SU-DHL-6 (cell line): ENCODE measurements at regions not wholly inside any gene's neighbourhood (a gene's known extent, or its start where the extent isn't known, plus 50 kb on each side); places are given as distances from the start of the nearest gene placed in this dataset.

Experiments used
- H2AFZ ChIP-seq: fragments of 200-600 bp; sonication (generic); 2 replicates; pipeline ENCODE4 v1.6.1; 2014; ENCODE audit warnings: low read depth, mild to moderate bottlenecking, moderate library complexity, mixed read lengths, antibody characterized with exemption, low read length; ENCODE audit not compliant: severe bottlenecking
- H3F3A ChIP-seq: fragments of 200-600 bp; shearing (Covaris generic); 2 replicates; pipeline ENCODE4 v1.6.0; 2016; ENCODE audit warnings: antibody characterized with exemption, mild to moderate bottlenecking; ENCODE audit not compliant: insufficient read depth
- H3K27ac ChIP-seq: fragments of 200-600 bp; sonication (generic); 2 replicates; pipeline ENCODE4 v1.5.1; 2016; ENCODE audit warnings: low read depth, mild to moderate bottlenecking, low read length, moderate library complexity, mixed read lengths
- H3K27me3 ChIP-seq: fragments of 200-600 bp; sonication (generic), shearing (Covaris generic); 2 replicates; pipeline ENCODE4 v1.6.0; 2014; ENCODE audit warnings: mild to moderate bottlenecking, low read length
- H3K36me3 ChIP-seq: fragments of 200-600 bp; sonication (generic); 2 replicates; pipeline ENCODE4 v1.6.1; 2014; ENCODE audit warnings: mild to moderate bottlenecking, low read length, mixed read lengths
- H3K4me2 ChIP-seq: fragments of 300-600, 200-600 bp; shearing (Covaris generic), sonication (generic); 2 replicates; pipeline ENCODE4 v1.6.0; 2014; ENCODE audit warnings: low read length, low read depth, mild to moderate bottlenecking; ENCODE audit not compliant: poor library complexity, severe bottlenecking
- H3K4me3 ChIP-seq: fragments of 200-600 bp; sonication (generic); 2 replicates; pipeline ENCODE4 v1.5.1; 2014; ENCODE audit warnings: antibody characterized with exemption, low read length, mild to moderate bottlenecking, mixed read lengths; ENCODE audit not compliant: insufficient read depth, poor library complexity, severe bottlenecking
- H3K79me2 ChIP-seq: fragments of 200-600 bp; sonication (generic); 2 replicates; pipeline ENCODE4 v1.6.1; 2014; ENCODE audit warnings: mild to moderate bottlenecking, low read length, moderate library complexity; ENCODE audit not compliant: insufficient read depth
- H3K9ac ChIP-seq: fragments of 200-600 bp; sonication (generic); 2 replicates; pipeline ENCODE4 v1.7.0; 2014; ENCODE audit warnings: mild to moderate bottlenecking, low read length
- H3K9me2 ChIP-seq: fragments of 200-600 bp; sonication (generic); replicated peaks from 2 replicates; pipeline ENCODE4 v1.6.1; 2014; ENCODE audit warnings: low read length; ENCODE audit not compliant: insufficient read depth
- H3K9me3 ChIP-seq: fragments of 200-600 bp; sonication (generic); 2 replicates; pipeline ENCODE4 v1.6.1; 2014; ENCODE audit warnings: low read length, mixed read lengths; ENCODE audit not compliant: insufficient read depth
- H4K20me1 ChIP-seq: fragments of 200-600 bp; sonication (generic); 2 replicates; pipeline ENCODE4 v1.6.1; 2014; ENCODE audit warnings: low read depth, mild to moderate bottlenecking, antibody characterized with exemption, low read length, moderate library complexity, mixed read lengths
- EZH2phosphoT487 ChIP-seq: fragments of 200-600 bp; sonication (generic), shearing (Covaris generic); conservative IDR thresholded peaks from 2 replicates; pipeline ENCODE4 v1.6.1; 2018; ENCODE audit warnings: mild to moderate bottlenecking, antibody characterized with exemption, low read length, moderate library complexity, mixed read lengths
- TF ChIP-seq, protein P1 (sequence below): fragments of 200-600 bp; sonication (generic); IDR thresholded peaks from one replicate; pipeline ENCODE4 v1.5.1; 2017; ENCODE audit warnings: antibody characterized with exemption, mild to moderate bottlenecking, low read length, moderate library complexity; ENCODE audit not compliant: insufficient read depth, poor library complexity, severe bottlenecking

GRCh38 chr3:160094562-160094961 is 105.9 kb downstream of the IL12A start:
- no peaks in the 10 kb centered on the region for H3K9me3 ChIP-seq
- H3K4me3 ChIP-seq, result no peak overlapping the region
- TF ChIP-seq, protein P1, sequence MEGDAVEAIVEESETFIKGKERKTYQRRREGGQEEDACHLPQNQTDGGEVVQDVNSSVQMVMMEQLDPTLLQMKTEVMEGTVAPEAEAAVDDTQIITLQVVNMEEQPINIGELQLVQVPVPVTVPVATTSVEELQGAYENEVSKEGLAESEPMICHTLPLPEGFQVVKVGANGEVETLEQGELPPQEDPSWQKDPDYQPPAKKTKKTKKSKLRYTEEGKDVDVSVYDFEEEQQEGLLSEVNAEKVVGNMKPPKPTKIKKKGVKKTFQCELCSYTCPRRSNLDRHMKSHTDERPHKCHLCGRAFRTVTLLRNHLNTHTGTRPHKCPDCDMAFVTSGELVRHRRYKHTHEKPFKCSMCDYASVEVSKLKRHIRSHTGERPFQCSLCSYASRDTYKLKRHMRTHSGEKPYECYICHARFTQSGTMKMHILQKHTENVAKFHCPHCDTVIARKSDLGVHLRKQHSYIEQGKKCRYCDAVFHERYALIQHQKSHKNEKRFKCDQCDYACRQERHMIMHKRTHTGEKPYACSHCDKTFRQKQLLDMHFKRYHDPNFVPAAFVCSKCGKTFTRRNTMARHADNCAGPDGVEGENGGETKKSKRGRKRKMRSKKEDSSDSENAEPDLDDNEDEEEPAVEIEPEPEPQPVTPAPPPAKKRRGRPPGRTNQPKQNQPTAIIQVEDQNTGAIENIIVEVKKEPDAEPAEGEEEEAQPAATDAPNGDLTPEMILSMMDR, result no peak
- TF ChIP-seq EZH2phosphoT487, result no peak
- H3K36me3 ChIP-seq, result no peaks in the 10 kb centered on the region
- H4K20me1 ChIP-seq, result no peaks in the 10 kb centered on the region
- no peak overlapping the region for H2AFZ ChIP-seq
- no peaks in the 10 kb centered on the region for H3K79me2 ChIP-seq
- no peaks in the 10 kb centered on the region for H3K27me3 ChIP-seq
- no peaks in the 10 kb centered on the region for H3F3A ChIP-seq
- no peaks in the 10 kb centered on the region for H3K9me2 ChIP-seq
- no peak overlapping the region for H3K9ac ChIP-seq
- no peak overlapping the region for H3K4me2 ChIP-seq
- H3K27ac ChIP-seq, result no peak overlapping the region

DNA sequence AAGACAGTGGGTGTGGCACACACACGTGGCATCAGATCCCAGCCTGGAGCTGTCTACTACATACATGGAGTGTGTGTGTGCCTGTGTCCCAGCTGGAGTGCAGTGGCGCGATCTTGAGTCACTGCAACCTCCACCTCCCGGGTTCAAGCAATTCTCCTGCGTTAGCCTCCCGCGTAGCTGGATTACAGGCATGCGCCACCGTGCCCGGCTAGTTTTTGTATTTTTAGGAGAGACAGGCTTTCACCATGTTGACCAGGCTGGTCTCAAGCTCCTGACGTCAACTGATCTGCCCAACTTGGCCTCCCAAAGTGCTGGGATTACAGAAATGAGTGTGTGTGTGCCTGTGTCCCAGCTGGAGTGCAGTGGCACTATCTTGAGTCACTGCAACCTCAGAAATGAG is 108.8 kb downstream of the IL12A start:
- Histone ChIP-seq H3K27me3 (no peaks in the 10 kb centered on the region), H3K9me3 (no peaks in the 10 kb centered on the region)

DNA sequence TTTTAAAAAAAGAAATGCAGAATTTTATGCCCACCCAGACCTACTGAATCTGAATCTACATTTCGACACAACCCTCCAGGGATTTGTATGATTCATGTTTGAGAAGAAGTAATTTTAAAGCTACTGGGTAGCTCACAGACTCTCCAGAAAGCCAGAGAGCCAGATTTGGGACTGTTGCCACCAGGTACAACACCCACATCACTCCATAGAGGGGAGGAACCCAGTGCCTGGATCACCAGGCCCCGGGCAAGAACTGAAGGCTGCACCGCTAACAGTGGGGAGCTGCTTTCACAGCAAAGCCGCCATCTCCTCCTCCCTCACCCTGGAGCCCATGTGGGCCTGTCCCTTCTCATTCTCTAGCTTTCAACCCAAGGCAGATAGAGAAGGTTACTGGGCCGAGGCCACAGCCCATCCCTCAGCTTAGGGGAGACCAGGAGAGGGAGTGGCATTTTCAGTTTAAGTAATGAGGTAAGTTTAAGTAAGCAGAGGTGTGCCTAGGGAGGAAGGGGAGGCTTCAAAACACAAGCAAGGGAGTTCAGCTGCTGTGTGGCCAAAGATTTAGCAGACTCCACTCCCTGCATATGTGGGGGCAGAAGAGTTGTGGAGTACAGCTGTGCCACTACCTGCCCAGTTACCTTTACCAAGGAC is 109.8 kb downstream of the IL12A start:
- Histone ChIP-seq H3K4me2 (no peak overlapping the region), H3K27ac (no peak overlapping the region), H3F3A (no peaks in the 10 kb centered on the region), H3K79me2 (no peaks in the 10 kb centered on the region), H3K9ac (no peak overlapping the region), H2AFZ (no peak overlapping the region), H3K4me3 (no peak overlapping the region), H4K20me1 (no peaks in the 10 kb centered on the region), H3K36me3 (no peaks in the 10 kb centered on the region), H3K27me3 (no peaks in the 10 kb centered on the region), H3K9me2 (no peaks in the 10 kb centered on the region), H3K9me3 (no peaks in the 10 kb centered on the region)
- TF ChIP-seq, protein P1, result no peak
- no peak for TF ChIP-seq EZH2phosphoT487

More for the DNA sequence above, 108.8 kb downstream of the IL12A start:
- no peaks in the 10 kb centered on the region for H3K79me2 ChIP-seq
- H4K20me1 ChIP-seq, result no peaks in the 10 kb centered on the region
- H3K9ac ChIP-seq, result no peak overlapping the region
- H3K9me2 ChIP-seq, result no peaks in the 10 kb centered on the region
- no peak overlapping the region for H3K4me3 ChIP-seq
- H3K4me2 ChIP-seq, result no peak overlapping the region
- H2AFZ ChIP-seq, result no peak overlapping the region
- no peak overlapping the region for H3K27ac ChIP-seq
- H3F3A ChIP-seq, result no peaks in the 10 kb centered on the region
- no peaks in the 10 kb centered on the region for H3K36me3 ChIP-seq
- TF ChIP-seq EZH2phosphoT487, result no peak
- TF ChIP-seq, protein P1, result no peak
